ENCODE measurements at regions not wholly inside any gene's neighbourhood (a gene's known extent, or its start where the extent isn't known, plus 50 kb on each side); places are given as distances from the start of the nearest gene placed in this dataset.
"Not testable (repeated sequence)": the region's sequence is repeated elsewhere in the genome, so short reads cannot be mapped to it uniquely, and the experiment has no call there.

DNA sequence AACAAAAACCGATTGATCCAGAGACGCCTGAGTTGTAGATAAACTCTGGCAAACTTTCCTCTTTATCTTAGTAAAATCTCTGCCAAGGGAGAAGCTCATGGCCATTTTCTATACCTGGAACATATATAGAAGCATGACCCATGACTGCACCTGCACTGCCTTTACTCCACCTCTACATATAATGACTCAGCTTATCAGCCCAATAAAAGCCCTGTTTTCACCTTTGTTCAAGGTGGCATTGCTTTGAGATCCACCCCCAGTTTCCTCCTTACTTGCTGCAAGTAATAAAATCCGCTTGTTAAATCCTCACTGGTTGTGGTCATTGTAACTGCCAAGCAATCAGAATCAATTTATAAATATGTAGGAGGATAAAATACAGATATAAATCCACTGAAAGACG lies 1280.4 kb downstream of the NSUN3 start:
- H3K4me1 ChIP-seq (ENCODE audit: insufficient read depth, insufficient read length), result no peaks in the 10 kb centered on the region
- peaks cover 8% of the 10 kb centered on the region; the same call in 1 of the 2 replicates for H3K9me3 ChIP-seq (ENCODE audit: insufficient read depth, low read length)
- no peak overlapping the region for H3K4me3 ChIP-seq (ENCODE audit: insufficient read length, low read depth)
- H3K27me3 ChIP-seq (ENCODE audit: insufficient read depth, insufficient read length), result no peaks in the 10 kb centered on the region
- no peak for TF ChIP-seq SUZ12 (IDR thresholded peaks at IDR 0.05; ENCODE audit: extremely low read depth, insufficient read depth, insufficient read length)
- no peak for TF ChIP-seq YY1 (IDR thresholded peaks at IDR 0.05; ENCODE audit: insufficient read depth, insufficient read length)
- no peak for TF ChIP-seq ZNF274 (IDR thresholded peaks at IDR 0.05; ENCODE audit: low read depth, low read length)
- H3K9ac ChIP-seq (ENCODE audit: insufficient read length, low read depth), result no peak overlapping the region
- no peak for DNase-seq (ENCODE audit: low read depth, low spot score)
- no peaks in the 10 kb centered on the region for H3K36me3 ChIP-seq (ENCODE audit: insufficient read depth, insufficient read length, low read length)

- Histone ChIP-seq H3K9me3 (ENCODE audit: insufficient read depth, low read length) (peaks cover 8% of the 10 kb centered on the region; the same call in 1 of the 2 replicates), H3K9ac (ENCODE audit: insufficient read length, low read depth) (no peak overlapping the region), H3K4me1 (ENCODE audit: insufficient read depth, insufficient read length) (no peaks in the 10 kb centered on the region), H3K27me3 (ENCODE audit: insufficient read depth, insufficient read length) (no peaks in the 10 kb centered on the region), H3K4me3 (ENCODE audit: insufficient read length, low read depth) (no peak overlapping the region), H3K36me3 (ENCODE audit: insufficient read depth, insufficient read length, low read length) (no peaks in the 10 kb centered on the region)
- TF ChIP-seq SUZ12 (IDR thresholded peaks at IDR 0.05; ENCODE audit: extremely low read depth, insufficient read depth, insufficient read length), result no peak
- no peak for TF ChIP-seq YY1 (IDR thresholded peaks at IDR 0.05; ENCODE audit: insufficient read depth, insufficient read length)
- TF ChIP-seq ZNF274 (IDR thresholded peaks at IDR 0.05; ENCODE audit: low read depth, low read length), result no peak
- DNase-seq (ENCODE audit: low read depth, low spot score), result no peak
Observed at GRCh38 chr3:95343767-95344166, 1280.9 kb downstream of the NSUN3 start.

DNA sequence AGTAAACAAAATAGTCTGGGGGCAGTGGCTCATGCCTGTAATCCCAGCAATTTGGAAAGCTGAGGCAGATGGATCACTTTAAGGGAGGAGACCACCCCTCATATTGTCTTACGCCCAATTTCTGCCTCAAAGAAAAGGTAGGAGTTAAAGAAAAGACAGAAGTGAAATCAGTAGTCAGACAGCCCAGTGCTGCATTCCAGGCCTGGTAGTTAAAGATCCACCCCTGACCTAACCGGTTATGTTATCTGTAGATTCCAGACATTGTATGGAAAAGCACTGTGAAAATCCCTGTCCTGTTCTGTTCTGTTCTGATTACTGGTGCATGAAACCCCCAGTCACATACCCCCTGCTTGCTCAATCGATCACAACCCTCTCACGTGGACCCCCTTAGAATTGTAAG lies 1285.1 kb downstream of the NSUN3 start:
- H3K36me3 ChIP-seq (ENCODE audit: insufficient read depth, insufficient read length, low read length); H3K4me3 ChIP-seq (ENCODE audit: insufficient read length, low read depth); H3K4me1 ChIP-seq (ENCODE audit: insufficient read depth, insufficient read length); H3K9ac ChIP-seq (ENCODE audit: insufficient read length, low read depth); H3K27me3 ChIP-seq (ENCODE audit: insufficient read depth, insufficient read length); DNase-seq (ENCODE audit: low read depth, low spot score): not testable (repeated sequence)
- H3K9me3 ChIP-seq (ENCODE audit: insufficient read depth, low read length), result peaks cover 13% of the 10 kb centered on the region; the same call in 1 of the 2 replicates

DNA sequence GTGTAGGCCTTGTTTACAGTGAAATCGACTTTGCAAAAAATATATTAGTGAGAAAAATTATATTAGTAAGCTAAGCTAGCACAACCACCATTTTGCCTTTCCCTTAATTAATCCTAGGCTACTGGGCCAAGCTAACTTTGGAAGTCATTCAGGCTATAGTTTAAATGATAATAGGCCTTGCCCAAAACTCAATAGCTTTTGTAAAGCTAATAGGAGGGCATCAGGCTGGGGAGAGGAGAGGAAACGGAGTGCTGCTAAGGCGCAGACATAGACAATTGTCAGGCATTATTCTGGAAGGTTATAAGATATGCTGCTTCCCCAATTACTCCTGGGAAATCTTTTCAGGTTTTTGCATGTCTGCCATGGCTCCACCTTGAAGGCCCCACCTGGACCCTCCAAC lies 1286.0 kb downstream of the NSUN3 start:
- no peak overlapping the region for H3K9ac ChIP-seq (ENCODE audit: insufficient read length, low read depth)
- no peak overlapping the region for H3K4me3 ChIP-seq (ENCODE audit: insufficient read length, low read depth)
- H3K36me3 ChIP-seq (ENCODE audit: insufficient read depth, insufficient read length, low read length), result no peaks in the 10 kb centered on the region
- TF ChIP-seq ZNF274 (IDR thresholded peaks at IDR 0.05; ENCODE audit: low read depth, low read length) (no peak), SUZ12 (IDR thresholded peaks at IDR 0.05; ENCODE audit: extremely low read depth, insufficient read depth, insufficient read length) (no peak), YY1 (IDR thresholded peaks at IDR 0.05; ENCODE audit: insufficient read depth, insufficient read length) (no peak)
- no peaks in the 10 kb centered on the region for H3K27me3 ChIP-seq (ENCODE audit: insufficient read depth, insufficient read length)
- DNase-seq (ENCODE audit: low read depth, low spot score), result peak; percentile 33
- peaks cover 13% of the 10 kb centered on the region; the same call in 1 of the 2 replicates for H3K9me3 ChIP-seq (ENCODE audit: insufficient read depth, low read length)
- H3K4me1 ChIP-seq (ENCODE audit: insufficient read depth, insufficient read length), result no peaks in the 10 kb centered on the region

DNA sequence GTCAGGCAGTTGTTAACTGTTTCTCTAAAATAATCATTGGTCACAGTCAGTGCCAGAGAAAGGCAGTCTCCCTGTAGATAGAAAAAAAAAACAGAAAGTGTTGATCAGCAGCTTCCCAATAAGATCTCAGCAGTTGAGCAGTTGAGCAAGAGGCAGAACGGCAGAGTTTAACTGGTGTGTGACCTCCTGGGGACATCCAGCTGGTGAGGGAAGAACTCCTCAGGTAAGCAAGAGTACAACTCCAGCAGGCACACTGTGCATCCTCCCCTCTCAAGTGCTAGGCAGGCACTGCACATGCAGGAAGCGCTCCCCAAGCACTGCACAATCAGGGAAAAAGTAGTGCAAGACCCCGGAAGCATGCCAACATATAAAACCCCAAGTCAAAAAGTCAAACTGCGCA lies 1287.2 kb downstream of the NSUN3 start:
- no peak for DNase-seq (ENCODE audit: low read depth, low spot score)
- H3K9me3 ChIP-seq (ENCODE audit: insufficient read depth, low read length), result peaks cover 7% of the 10 kb centered on the region; the same call in 1 of the 2 replicates
- H3K4me3 ChIP-seq (ENCODE audit: insufficient read length, low read depth), result no peak overlapping the region
- no peak for TF ChIP-seq SUZ12 (IDR thresholded peaks at IDR 0.05; ENCODE audit: extremely low read depth, insufficient read depth, insufficient read length)
- no peak for TF ChIP-seq ZNF274 (IDR thresholded peaks at IDR 0.05; ENCODE audit: low read depth, low read length)
- no peak for TF ChIP-seq YY1 (IDR thresholded peaks at IDR 0.05; ENCODE audit: insufficient read depth, insufficient read length)
- H3K36me3 ChIP-seq (ENCODE audit: insufficient read depth, insufficient read length, low read length), result no peaks in the 10 kb centered on the region
- H3K27me3 ChIP-seq (ENCODE audit: insufficient read depth, insufficient read length), result no peaks in the 10 kb centered on the region
- no peaks in the 10 kb centered on the region for H3K4me1 ChIP-seq (ENCODE audit: insufficient read depth, insufficient read length)
- H3K9ac ChIP-seq (ENCODE audit: insufficient read length, low read depth), result no peak overlapping the region

GRCh38 chr3:95351158-95351557 lies 1288.3 kb downstream of the NSUN3 start:
- no peak overlapping the region for H3K9ac ChIP-seq (ENCODE audit: insufficient read length, low read depth)
- no peaks in the 10 kb centered on the region for H3K4me1 ChIP-seq (ENCODE audit: insufficient read depth, insufficient read length)
- no peak for DNase-seq (ENCODE audit: low read depth, low spot score)
- no peaks in the 10 kb centered on the region for H3K36me3 ChIP-seq (ENCODE audit: insufficient read depth, insufficient read length, low read length)
- H3K4me3 ChIP-seq (ENCODE audit: insufficient read length, low read depth), result no peak overlapping the region
- H3K9me3 ChIP-seq (ENCODE audit: insufficient read depth, low read length), result peaks cover 4% of the 10 kb centered on the region; the same call in 1 of the 2 replicates
- no peak for TF ChIP-seq YY1 (IDR thresholded peaks at IDR 0.05; ENCODE audit: insufficient read depth, insufficient read length)
- H3K27me3 ChIP-seq (ENCODE audit: insufficient read depth, insufficient read length), result no peaks in the 10 kb centered on the region

DNA sequence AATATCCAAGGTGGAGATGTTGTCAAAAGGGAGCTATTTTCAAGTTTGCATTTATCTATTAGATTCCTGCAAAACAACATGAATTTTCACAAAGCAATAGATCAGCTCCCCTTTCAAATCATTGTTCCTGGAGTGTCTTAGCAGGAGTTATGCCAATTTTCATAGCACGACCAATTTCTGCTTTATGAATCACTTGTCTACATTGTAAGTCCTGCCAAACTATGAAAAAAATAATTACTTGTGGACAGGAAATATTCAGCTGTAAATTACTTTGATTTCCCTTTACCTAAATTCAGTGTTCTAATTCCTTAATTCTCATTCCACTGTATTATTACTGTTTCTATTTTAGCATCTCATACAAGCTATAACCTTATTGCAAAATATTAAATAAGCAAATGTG lies 1289.6 kb downstream of the NSUN3 start:
- no peaks in the 10 kb centered on the region for H3K36me3 ChIP-seq (ENCODE audit: insufficient read depth, insufficient read length, low read length)
- TF ChIP-seq YY1 (IDR thresholded peaks at IDR 0.05; ENCODE audit: insufficient read depth, insufficient read length), result no peak
- TF ChIP-seq ZNF274 (IDR thresholded peaks at IDR 0.05; ENCODE audit: low read depth, low read length), result no peak
- no peak for TF ChIP-seq SUZ12 (IDR thresholded peaks at IDR 0.05; ENCODE audit: extremely low read depth, insufficient read depth, insufficient read length)

GRCh38 chr3:95354489-95354888 lies 1291.6 kb downstream of the NSUN3 start:
- DNase-seq (ENCODE audit: low read depth, low spot score), result no peak
- Histone ChIP-seq H3K9ac (ENCODE audit: insufficient read length, low read depth) (no peak overlapping the region), H3K36me3 (ENCODE audit: insufficient read depth, insufficient read length, low read length) (no peaks in the 10 kb centered on the region), H3K4me1 (ENCODE audit: insufficient read depth, insufficient read length) (no peaks in the 10 kb centered on the region), H3K4me3 (ENCODE audit: insufficient read length, low read depth) (no peak overlapping the region), H3K9me3 (ENCODE audit: insufficient read depth, low read length) (no peaks in the 10 kb centered on the region), H3K27me3 (ENCODE audit: insufficient read depth, insufficient read length) (no peaks in the 10 kb centered on the region)
- TF ChIP-seq ZNF274 (IDR thresholded peaks at IDR 0.05; ENCODE audit: low read depth, low read length) (no peak), SUZ12 (IDR thresholded peaks at IDR 0.05; ENCODE audit: extremely low read depth, insufficient read depth, insufficient read length) (no peak), YY1 (IDR thresholded peaks at IDR 0.05; ENCODE audit: insufficient read depth, insufficient read length) (no peak)

More for the DNA sequence above, 1289.6 kb downstream of the NSUN3 start:
- no peak for DNase-seq (ENCODE audit: low read depth, low spot score)
- Histone ChIP-seq H3K4me3 (ENCODE audit: insufficient read length, low read depth) (no peak overlapping the region), H3K9me3 (ENCODE audit: insufficient read depth, low read length) (peaks cover 4% of the 10 kb centered on the region; the same call in 1 of the 2 replicates), H3K27me3 (ENCODE audit: insufficient read depth, insufficient read length) (no peaks in the 10 kb centered on the region), H3K9ac (ENCODE audit: insufficient read length, low read depth) (no peak overlapping the region), H3K4me1 (ENCODE audit: insufficient read depth, insufficient read length) (no peaks in the 10 kb centered on the region)
